GM12878 (cell line): ENCODE measurements at regions not wholly inside any gene's neighbourhood (a gene's known extent, or its start where the extent isn't known, plus 50 kb on each side); places are given as distances from the start of the nearest gene placed in this dataset.

Experiments
- ATAC-seq: fragments of 200-7000 bp; cut with Tn5 transposase; 3 replicates; pipeline ENCODE4 v1.9.1; 2020; ENCODE audit warnings: mild to moderate bottlenecking, moderate library complexity
- BruUV-seq: library from RNA; stranded (reverse); fragments of 400-500 nt; replicated peaks from 2 replicates; lab custom pipeline; 2021; lab: Mats Ljungman, UMichigan
- CTCF ChIA-PET: fragments of 300-600 bp; sonication (Branson Sonifier 250); formaldehyde crosslinking; extraction: SDS; loops from one replicate; lab custom pipeline; 2021; ENCODE audit warnings: inconsistent platforms; lab: Yijun Ruan, JAX
- POLR2A ChIA-PET: fragments of 350-600 bp; formaldehyde crosslinking; extraction: SDS; loops from one replicate; lab custom pipeline; 2021; ENCODE audit warnings: inconsistent platforms; lab: Charles Lee
- RAD21 ChIA-PET: fragments of 300-600 bp; sonication (Branson Sonifier 250); formaldehyde crosslinking; loops from one replicate; lab custom pipeline; 2023; ENCODE audit warnings: antibody characterized with exemption; ENCODE audit not compliant: unreplicated experiment; lab: Charles Lee
- SMC1A ChIA-PET: fragments of 300-600 bp; sonication (Branson Sonifier 250); formaldehyde crosslinking; loops from one replicate; lab custom pipeline; 2023; ENCODE audit not compliant: unreplicated experiment, uncharacterized antibody; lab: Charles Lee
- DNase-seq: peaks from one replicate; pipeline ENCODE4 v3.0.0-alpha.2; 2011; ENCODE audit warnings: low read depth, low spot score
- FAIRE-seq: peaks from 3 replicates; lab custom pipeline; 2011; peaks lifted over from hg19 to GRCh38; lab: Jason Lieb, UNC
- H2AFZ ChIP-seq: 2 replicates; pipeline ENCODE4 v1.6.0; 2011; ENCODE audit warnings: low read depth, low read length, control low read depth; ENCODE audit not compliant: control insufficient read depth
- H3K27ac ChIP-seq: 2 replicates; pipeline ENCODE4 v1.5.1; 2011; ENCODE audit warnings: control low read depth; ENCODE audit not compliant: control insufficient read depth, insufficient read depth
- H3K27me3 ChIP-seq, 2 experiments: replicated peaks in 1 of 2; 2 replicates each; pipeline versions ENCODE4 v1.6.0 to v1.6.1; 2011; ENCODE audit warnings: low read length in 1 of 2; ENCODE audit not compliant: control insufficient read depth in 2 of 2, insufficient read depth in 2 of 2
- H3K36me3 ChIP-seq, 2 experiments: 2 replicates each; pipeline ENCODE4 v1.5.1; 2011; ENCODE audit warnings: low read length in 1 of 2; ENCODE audit not compliant: control insufficient read depth in 2 of 2, insufficient read depth in 2 of 2
- H3K4me1 ChIP-seq: 2 replicates; pipeline ENCODE4 v1.6.1; 2011; ENCODE audit warnings: mild to moderate bottlenecking, low read length, moderate library complexity, mixed read lengths; ENCODE audit not compliant: control insufficient read depth, insufficient read depth
- H3K4me2 ChIP-seq: 2 replicates; pipeline ENCODE4 v1.6.0; 2011; ENCODE audit warnings: control low read depth; ENCODE audit not compliant: control insufficient read depth, insufficient read depth
- H3K4me3 ChIP-seq: fragments of 200-600 bp; sonication (generic); 2 replicates; pipeline ENCODE4 v1.5.1; 2016
- H3K79me2 ChIP-seq: 2 replicates; pipeline ENCODE4 v1.6.0; 2011; ENCODE audit warnings: low read length; ENCODE audit not compliant: control insufficient read depth, insufficient read depth
- H3K9ac ChIP-seq: 2 replicates; pipeline ENCODE4 v1.8.0; 2011; ENCODE audit warnings: low read length, control low read depth, mixed read lengths; ENCODE audit not compliant: control insufficient read depth, insufficient read depth
- H3K9me3 ChIP-seq: replicated peaks from 3 replicates; pipeline ENCODE4 v1.5.1; 2011; ENCODE audit warnings: mild to moderate bottlenecking, low read length; ENCODE audit not compliant: control insufficient read depth, insufficient read depth
- H4K20me1 ChIP-seq: 2 replicates; pipeline ENCODE4 v1.6.0; 2011; ENCODE audit not compliant: control insufficient read depth, insufficient read depth
- E2F8 ChIP-seq: fragments of 450-650 bp; IDR thresholded peaks from 2 replicates; pipeline ENCODE4 v1.6.1; 2018; ENCODE audit warnings: mild to moderate bottlenecking, low read depth, moderate library complexity; ENCODE audit not compliant: partially characterized antibody
- HDAC6 ChIP-seq: fragments of 200-600 bp; sonication (generic); IDR thresholded peaks from one replicate; pipeline ENCODE4 v1.8.0; 2017; ENCODE audit warnings: antibody characterized with exemption; ENCODE audit not compliant: unreplicated experiment
- NR2C1 ChIP-seq: fragments of 450-650 bp; IDR thresholded peaks from 2 replicates; pipeline ENCODE4 v1.6.1; 2017; ENCODE audit warnings: antibody characterized with exemption, mild to moderate bottlenecking, moderate library complexity
- USF1 ChIP-seq: IDR thresholded peaks from 2 replicates; pipeline ENCODE4 v1.6.1; 2011; ENCODE audit warnings: borderline replicate concordance, low read depth, mild to moderate bottlenecking, moderate library complexity, mixed read lengths, low read length; ENCODE audit not compliant: insufficient read depth; ENCODE audit errors: extremely low read length
- ZBED1 ChIP-seq: IDR thresholded peaks from 2 replicates; pipeline ENCODE4 v1.6.1; 2016; ENCODE audit warnings: borderline replicate concordance
- WGBS: methylation state at CpG from one replicate; pipeline ENCODE4 v1.1.6; 2016; ENCODE audit warnings: low lambda C conversion rate; ENCODE audit not compliant: insufficient replicate concordance, insufficient coverage; ENCODE audit errors: missing lambda C conversion rate; 5-methylcytosine and 5-hydroxymethylcytosine counted together
- in situ Hi-C: fragments of 300-500 bp; cut with MboI; formaldehyde crosslinking; loops from 9 replicates; pipeline ENCODE4 v1.14.3; 2018; ENCODE audit warnings: mixed read lengths
- intact Hi-C: fragments of 100-400 bp; cut with micrococcal nuclease; formaldehyde crosslinking; loops from one replicate; pipeline ENCODE4 v1.14.2; 2022; ENCODE audit not compliant: unreplicated experiment
- TF ChIP-seq, protein P1 (sequence below): fragments of 450-650 bp; IDR thresholded peaks from 2 replicates; pipeline ENCODE4 v1.6.1; 2016; ENCODE audit warnings: mild to moderate bottlenecking
- TF ChIP-seq, protein P2 (sequence below): IDR thresholded peaks from 2 replicates; pipeline ENCODE4 v1.6.1; 2011; ENCODE audit warnings: low read depth, low read length, improper control_type of control experiment, borderline replicate concordance
- TF ChIP-seq, protein P3 (sequence below): fragments of 450-650 bp; IDR thresholded peaks from 2 replicates; pipeline ENCODE4 v1.6.1; 2017; ENCODE audit warnings: low read depth, mild to moderate bottlenecking, moderate library complexity

DNA sequence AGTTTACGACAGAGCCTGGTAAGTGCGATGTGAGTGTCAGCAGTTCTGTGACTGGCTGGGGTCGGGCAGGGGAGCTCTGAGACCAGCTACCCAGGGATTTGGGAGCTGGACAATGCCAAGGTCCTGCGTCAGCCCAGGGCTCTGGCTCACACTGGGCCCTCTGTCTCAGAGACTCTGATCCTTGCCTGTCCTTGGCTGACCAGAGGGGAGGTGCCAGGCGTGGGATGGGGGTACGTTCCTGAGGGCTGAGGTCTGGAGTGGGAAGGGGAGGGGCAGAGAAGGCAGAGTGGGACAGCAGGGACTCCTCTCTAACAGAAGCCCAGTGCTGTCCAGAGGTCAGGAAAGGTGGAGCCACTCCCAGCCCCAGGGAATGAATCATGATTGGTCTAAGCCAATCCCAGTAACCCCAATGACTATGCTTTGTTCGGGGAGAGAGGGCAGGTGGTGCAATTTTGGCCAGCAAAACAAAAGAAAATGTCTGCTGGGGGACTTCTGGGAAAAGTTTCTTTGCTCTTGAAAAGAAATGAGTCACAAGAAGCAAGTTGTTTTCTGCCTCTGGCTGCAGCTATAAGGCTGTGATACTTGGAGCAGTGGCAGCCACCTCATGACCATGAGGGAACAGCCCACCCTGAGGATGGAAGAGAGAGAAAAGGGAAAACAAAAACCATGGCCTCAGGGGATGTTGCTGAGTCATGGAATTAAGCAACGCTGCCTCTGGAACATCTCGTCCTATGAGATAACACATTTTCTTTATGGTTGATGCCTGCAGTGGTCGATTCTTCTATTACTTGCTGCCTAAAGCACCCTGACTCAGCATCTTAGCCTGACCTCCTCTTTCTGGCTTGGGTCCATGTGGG, 108.3 kb downstream of the CHST1 start:
- Histone ChIP-seq H3K36me3 (no peaks in the 10 kb centered on the region), H3K9me3 (no peaks in the 10 kb centered on the region; the same call in 2 of the 3 replicates), H2AFZ (no peak overlapping the region), H3K9ac (no peak overlapping the region), H3K27me3 (peaks cover 0 to 2% of the 10 kb centered on the region in 2 experiments; a peak in 2 of 4 replicates), H3K4me2 (no peak overlapping the region), H3K4me3 (no peak overlapping the region), H3K79me2 (no peaks in the 10 kb centered on the region), H4K20me1 (no peaks in the 10 kb centered on the region; the same call in 1 of the 2 replicates), H3K27ac (no peak overlapping the region), H3K4me1 (no peaks in the 10 kb centered on the region)
- SMC1A ChIA-PET: no interaction called here
- no TSS peak for BruUV-seq
- ATAC-seq: no peak
- no peak for DNase-seq
- FAIRE-seq: no peak
- 24% methylated on average over 10 of the region's 10 CpGs for WGBS
- RAD21 ChIA-PET: no interaction called here
- intact Hi-C loops: no loop called here
- CTCF ChIA-PET: no interaction called here
- POLR2A ChIA-PET: no interaction called here
- in situ Hi-C loops: no loop called here
- TF ChIP-seq USF1 (no peak), NR2C1 (no peak), HDAC6 (no peak), ZBED1 (no peak), E2F8 (no peak)
- TF ChIP-seq, protein P1, sequence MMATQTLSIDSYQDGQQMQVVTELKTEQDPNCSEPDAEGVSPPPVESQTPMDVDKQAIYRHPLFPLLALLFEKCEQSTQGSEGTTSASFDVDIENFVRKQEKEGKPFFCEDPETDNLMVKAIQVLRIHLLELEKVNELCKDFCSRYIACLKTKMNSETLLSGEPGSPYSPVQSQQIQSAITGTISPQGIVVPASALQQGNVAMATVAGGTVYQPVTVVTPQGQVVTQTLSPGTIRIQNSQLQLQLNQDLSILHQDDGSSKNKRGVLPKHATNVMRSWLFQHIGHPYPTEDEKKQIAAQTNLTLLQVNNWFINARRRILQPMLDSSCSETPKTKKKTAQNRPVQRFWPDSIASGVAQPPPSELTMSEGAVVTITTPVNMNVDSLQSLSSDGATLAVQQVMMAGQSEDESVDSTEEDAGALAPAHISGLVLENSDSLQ: no peak
- TF ChIP-seq, protein P2, sequence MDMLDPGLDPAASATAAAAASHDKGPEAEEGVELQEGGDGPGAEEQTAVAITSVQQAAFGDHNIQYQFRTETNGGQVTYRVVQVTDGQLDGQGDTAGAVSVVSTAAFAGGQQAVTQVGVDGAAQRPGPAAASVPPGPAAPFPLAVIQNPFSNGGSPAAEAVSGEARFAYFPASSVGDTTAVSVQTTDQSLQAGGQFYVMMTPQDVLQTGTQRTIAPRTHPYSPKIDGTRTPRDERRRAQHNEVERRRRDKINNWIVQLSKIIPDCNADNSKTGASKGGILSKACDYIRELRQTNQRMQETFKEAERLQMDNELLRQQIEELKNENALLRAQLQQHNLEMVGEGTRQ: no peak
- TF ChIP-seq, protein P3, sequence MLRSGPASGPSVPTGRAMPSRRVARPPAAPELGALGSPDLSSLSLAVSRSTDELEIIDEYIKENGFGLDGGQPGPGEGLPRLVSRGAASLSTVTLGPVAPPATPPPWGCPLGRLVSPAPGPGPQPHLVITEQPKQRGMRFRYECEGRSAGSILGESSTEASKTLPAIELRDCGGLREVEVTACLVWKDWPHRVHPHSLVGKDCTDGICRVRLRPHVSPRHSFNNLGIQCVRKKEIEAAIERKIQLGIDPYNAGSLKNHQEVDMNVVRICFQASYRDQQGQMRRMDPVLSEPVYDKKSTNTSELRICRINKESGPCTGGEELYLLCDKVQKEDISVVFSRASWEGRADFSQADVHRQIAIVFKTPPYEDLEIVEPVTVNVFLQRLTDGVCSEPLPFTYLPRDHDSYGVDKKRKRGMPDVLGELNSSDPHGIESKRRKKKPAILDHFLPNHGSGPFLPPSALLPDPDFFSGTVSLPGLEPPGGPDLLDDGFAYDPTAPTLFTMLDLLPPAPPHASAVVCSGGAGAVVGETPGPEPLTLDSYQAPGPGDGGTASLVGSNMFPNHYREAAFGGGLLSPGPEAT: no peak
